SK-N-MC (cell line): ENCODE measurements at regions not wholly inside any gene's neighbourhood (a gene's known extent, or its start where the extent isn't known, plus 50 kb on each side); places are given as distances from the start of the nearest gene placed in this dataset.

Source experiments
- EZH2 ChIP-seq: fragments of 200-600 bp; sonication (generic); IDR thresholded peaks from one replicate; pipeline ENCODE4 v1.6.1; 2017; ENCODE audit warnings: antibody characterized with exemption
- FOXP2 ChIP-seq: optimal IDR thresholded peaks from 2 replicates; pipeline ENCODE3; 2011; ENCODE audit warnings: mild to moderate bottlenecking, moderate library complexity; ENCODE audit not compliant: insufficient read depth; ENCODE audit errors: extremely low read length, control extremely low read depth
- POLR2AphosphoS5 ChIP-seq: IDR thresholded peaks from 2 replicates; pipeline ENCODE4 v1.6.1; 2012; ENCODE audit warnings: mild to moderate bottlenecking, low read depth, low read length, borderline replicate concordance

- TF ChIP-seq POLR2AphosphoS5: no peak
- TF ChIP-seq EZH2: no peak
- no peak for TF ChIP-seq FOXP2
Measured at GRCh38 chrX:124651031-124651430, 304.7 kb downstream of the SH2D1A start.
